Esophagus muscularis mucosa (tissue), 4 donors: ENCODE measurements at regions not wholly inside any gene's neighbourhood (a gene's known extent, or its start where the extent isn't known, plus 50 kb on each side); places are given as distances from the start of the nearest gene placed in this dataset.

ENCODE experiments used
- CTCF ChIP-seq, 3 experiments: fragments of 200-600 bp in 2 of 3; fragments of 450-650 bp in 1 of 3; sonication (generic) in 2 of 3; IDR thresholded peaks; one replicate each; pipeline ENCODE4 v1.5.1; 2017 to 2019; ENCODE audit warnings: antibody characterized with exemption in 3 of 3, mild to moderate bottlenecking in 2 of 3, moderate library complexity in 1 of 3
- EP300 ChIP-seq: sonication (generic); formaldehyde crosslinking; IDR thresholded peaks from one replicate; pipeline ENCODE4 v1.6.1; 2017; ENCODE audit warnings: antibody characterized with exemption
- POLR2A ChIP-seq: fragments of 450-650 bp; IDR thresholded peaks from one replicate; pipeline ENCODE4 v1.6.1; 2017; ENCODE audit warnings: antibody characterized with exemption, moderate library complexity, mild to moderate bottlenecking, low read depth
- POLR2AphosphoS5 ChIP-seq, 2 donors: sonication (generic); formaldehyde crosslinking; IDR thresholded peaks; one replicate each; pipeline ENCODE4 v1.6.1; 2017; ENCODE audit warnings: antibody characterized with exemption in 2 of 2

- no peak for TF ChIP-seq CTCF (IDR thresholded peaks at IDR 0.05)
- no peak for TF ChIP-seq POLR2A
- no peak for TF ChIP-seq POLR2AphosphoS5 (IDR thresholded peaks at IDR 0.05)
- TF ChIP-seq EP300: no peak
Observed at GRCh38 chr13:83815598-83815997, 66.7 kb downstream of the SLITRK1 start.
